IPS-18a (cell line): ENCODE measurements at regions not wholly inside any gene's neighbourhood (a gene's known extent, or its start where the extent isn't known, plus 50 kb on each side); places are given as distances from the start of the nearest gene placed in this dataset.

Experiments
- H3K27ac ChIP-seq: one replicate; pipeline ENCODE4 v1.5.1; 2013; ENCODE audit warnings: low read length
- H3K27me3 ChIP-seq: one replicate; pipeline ENCODE4 v1.6.1; 2013; ENCODE audit warnings: mild to moderate bottlenecking, low read length; ENCODE audit not compliant: control insufficient read depth, insufficient read depth
- H3K36me3 ChIP-seq: one replicate; pipeline ENCODE4 v1.6.1; 2013; ENCODE audit warnings: low read depth, low read length; ENCODE audit not compliant: control insufficient read depth
- H3K4me1 ChIP-seq: one replicate; pipeline ENCODE4 v1.6.1; 2013; ENCODE audit warnings: low read depth, low read length; ENCODE audit not compliant: control insufficient read depth
- H3K4me3 ChIP-seq: one replicate; pipeline ENCODE4 v1.5.1; 2013; ENCODE audit warnings: low read length
- H3K9ac ChIP-seq: one replicate; pipeline ENCODE4 v1.6.1; 2013; ENCODE audit warnings: mild to moderate bottlenecking, low read length, moderate library complexity
- H3K9me3 ChIP-seq: one replicate; pipeline ENCODE4 v1.6.1; 2013; ENCODE audit warnings: low read depth, low read length; ENCODE audit not compliant: control insufficient read depth

DNA sequence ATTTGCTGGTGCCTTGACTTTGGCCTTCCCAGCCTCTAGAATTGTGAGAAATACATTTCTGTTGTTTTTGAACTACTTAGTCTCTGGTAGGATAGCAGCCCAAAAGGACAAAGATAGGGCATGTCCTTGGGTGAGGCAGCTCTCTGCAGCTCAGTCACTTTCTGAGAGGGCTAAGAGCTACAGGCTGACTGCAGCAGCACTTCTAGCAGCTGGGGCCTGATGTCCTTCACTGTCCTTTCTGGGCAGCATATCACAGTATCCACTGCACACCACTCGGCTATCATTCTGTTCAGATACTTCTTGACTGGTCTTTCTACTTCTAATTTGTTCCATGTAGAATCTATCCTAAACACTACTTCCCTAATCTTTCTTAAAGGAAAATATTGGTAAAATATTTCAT lies 68.5 kb upstream of the CLDN10 start:
- Histone ChIP-seq H3K27me3 (no peaks in the 10 kb centered on the region), H3K4me1 (no peaks in the 10 kb centered on the region), H3K9me3 (no peaks in the 10 kb centered on the region), H3K4me3 (no peak overlapping the region), H3K36me3 (no peaks in the 10 kb centered on the region), H3K27ac (no peak overlapping the region), H3K9ac (no peak overlapping the region)

DNA sequence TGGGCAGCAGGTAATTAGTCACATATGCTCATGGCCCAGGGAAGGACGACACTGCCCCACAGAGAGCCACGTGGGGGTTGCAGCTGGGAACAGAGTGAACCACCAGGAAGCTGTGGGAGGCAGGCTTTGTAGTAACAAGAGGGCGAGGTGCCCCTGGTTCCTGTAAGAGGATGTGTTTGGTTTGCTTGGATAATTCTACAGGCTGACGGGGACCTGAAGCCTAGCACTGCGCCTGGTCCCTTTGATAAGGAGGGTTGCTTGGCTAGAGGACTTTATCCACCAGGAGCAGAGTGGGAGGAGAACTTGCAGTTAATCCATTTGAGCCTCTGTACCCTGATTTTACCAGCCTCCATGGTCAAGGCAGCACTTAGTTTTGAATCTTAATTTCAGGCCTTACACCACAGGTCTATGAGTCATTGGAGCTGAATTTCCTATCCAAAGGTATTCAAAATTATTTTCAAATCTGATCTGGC lies 67.4 kb upstream of the CLDN10 start:
- Histone ChIP-seq H3K4me1 (no peaks in the 10 kb centered on the region), H3K4me3 (no peak overlapping the region), H3K27ac (no peak overlapping the region), H3K9me3 (no peaks in the 10 kb centered on the region), H3K36me3 (no peaks in the 10 kb centered on the region), H3K27me3 (no peaks in the 10 kb centered on the region), H3K9ac (no peak overlapping the region)

DNA sequence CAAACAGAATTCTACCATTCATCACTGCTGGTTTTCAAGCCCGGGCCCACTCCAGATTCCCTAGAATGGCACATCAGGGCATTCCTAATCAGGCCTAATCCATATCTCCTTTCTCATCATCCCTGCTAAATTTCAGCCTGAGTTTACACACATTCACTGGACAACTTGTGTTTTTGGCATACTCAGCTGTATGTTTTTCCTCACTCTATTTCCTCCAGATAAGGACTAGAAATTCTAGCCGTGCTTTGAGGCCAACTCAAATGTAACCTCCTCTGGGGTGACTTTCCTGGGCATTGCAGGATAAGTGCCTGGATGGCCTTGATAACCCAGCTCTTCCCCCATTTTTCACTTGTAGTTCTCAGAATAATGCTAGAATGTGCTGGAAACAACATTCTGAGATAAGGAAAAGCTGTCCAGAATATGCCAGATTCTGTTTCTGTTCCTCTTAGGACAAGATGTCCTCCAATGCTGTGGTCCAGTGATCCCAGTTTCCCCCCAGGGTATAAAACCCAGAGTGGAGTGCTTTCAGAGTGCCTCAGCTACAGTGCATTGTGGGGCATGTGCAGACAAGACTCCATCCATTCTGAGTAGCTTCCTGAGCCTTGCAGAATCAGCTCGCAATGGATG lies 66.9 kb upstream of the CLDN10 start:
- H3K27ac ChIP-seq, result no peak overlapping the region
- H3K4me1 ChIP-seq, result no peaks in the 10 kb centered on the region
- no peaks in the 10 kb centered on the region for H3K9me3 ChIP-seq
- no peaks in the 10 kb centered on the region for H3K36me3 ChIP-seq
- no peak overlapping the region for H3K9ac ChIP-seq
- H3K27me3 ChIP-seq, result no peaks in the 10 kb centered on the region
- no peak overlapping the region for H3K4me3 ChIP-seq

DNA sequence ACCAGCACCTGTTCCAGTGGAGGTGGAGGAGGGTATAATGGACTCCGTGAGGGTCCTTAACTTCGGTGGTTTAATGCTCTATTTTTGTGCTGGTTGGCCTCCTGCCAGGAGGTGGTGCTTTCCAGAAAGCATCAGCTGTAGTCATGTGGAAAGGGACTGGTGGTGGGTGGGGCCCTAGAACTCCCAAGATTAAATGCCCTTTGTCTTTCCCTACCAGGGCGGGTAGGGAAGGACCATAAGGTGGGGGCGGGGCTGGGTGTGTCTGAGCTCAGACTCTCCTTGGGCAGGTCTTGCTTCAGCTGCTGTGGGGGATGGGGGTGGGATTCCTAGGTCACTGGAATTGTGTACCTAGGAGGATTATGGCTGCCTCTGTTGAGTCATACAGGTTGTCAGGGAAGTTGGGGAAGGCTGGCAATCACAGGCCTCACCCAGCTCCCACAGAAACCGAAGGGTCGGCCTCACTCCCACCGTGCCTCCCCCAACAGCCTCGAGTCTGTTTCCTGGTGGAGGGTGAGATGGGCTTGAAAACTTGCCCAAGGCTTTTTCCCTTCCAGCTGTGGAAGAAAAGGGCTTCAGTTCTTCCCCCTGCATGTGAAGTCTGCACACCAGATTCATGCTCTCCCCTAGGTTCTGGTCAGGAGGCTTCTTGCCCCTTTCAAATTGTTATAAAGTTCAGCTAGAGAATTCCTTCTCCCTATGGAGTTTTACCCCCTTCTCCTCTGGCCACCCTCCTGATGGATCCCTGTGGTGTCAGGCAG lies 60.3 kb upstream of the CLDN10 start:
- Histone ChIP-seq H3K27me3 (no peaks in the 10 kb centered on the region), H3K36me3 (no peaks in the 10 kb centered on the region), H3K9ac (no peak overlapping the region), H3K27ac (no peak overlapping the region), H3K4me1 (no peaks in the 10 kb centered on the region), H3K4me3 (no peak overlapping the region), H3K9me3 (no peaks in the 10 kb centered on the region)

DNA sequence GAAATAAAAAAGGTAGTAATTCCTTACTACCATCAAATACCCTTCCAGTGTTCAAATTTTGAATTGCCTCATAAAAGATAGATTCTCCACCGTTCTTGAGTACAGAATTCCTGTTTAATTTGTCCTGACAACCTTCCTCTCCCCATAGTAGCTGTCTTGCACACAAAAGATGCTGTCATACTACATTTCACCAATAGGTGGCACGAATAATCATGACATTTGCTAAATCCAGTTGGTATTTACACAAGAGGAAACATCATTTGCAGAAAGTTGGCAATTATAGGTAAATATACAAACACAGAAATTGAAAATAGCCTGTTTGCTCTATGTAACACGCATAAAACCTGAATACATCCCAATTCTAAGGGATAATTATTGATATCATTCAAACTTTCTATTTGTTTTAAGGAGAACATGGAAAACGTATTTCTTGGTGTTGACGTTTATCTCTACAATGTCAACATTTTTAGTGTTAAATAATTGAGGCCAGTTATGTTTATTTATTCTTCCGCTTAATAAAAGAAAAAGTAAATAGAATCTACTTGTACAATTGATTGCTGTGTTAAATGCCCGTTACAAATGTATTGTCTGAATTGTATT lies 58.3 kb upstream of the CLDN10 start:
- no peaks in the 10 kb centered on the region for H3K27me3 ChIP-seq
- H3K27ac ChIP-seq, result no peak overlapping the region
- H3K9ac ChIP-seq, result no peak overlapping the region
- H3K4me1 ChIP-seq, result no peaks in the 10 kb centered on the region
- no peak overlapping the region for H3K4me3 ChIP-seq
- H3K9me3 ChIP-seq, result no peaks in the 10 kb centered on the region
- H3K36me3 ChIP-seq, result no peaks in the 10 kb centered on the region

DNA sequence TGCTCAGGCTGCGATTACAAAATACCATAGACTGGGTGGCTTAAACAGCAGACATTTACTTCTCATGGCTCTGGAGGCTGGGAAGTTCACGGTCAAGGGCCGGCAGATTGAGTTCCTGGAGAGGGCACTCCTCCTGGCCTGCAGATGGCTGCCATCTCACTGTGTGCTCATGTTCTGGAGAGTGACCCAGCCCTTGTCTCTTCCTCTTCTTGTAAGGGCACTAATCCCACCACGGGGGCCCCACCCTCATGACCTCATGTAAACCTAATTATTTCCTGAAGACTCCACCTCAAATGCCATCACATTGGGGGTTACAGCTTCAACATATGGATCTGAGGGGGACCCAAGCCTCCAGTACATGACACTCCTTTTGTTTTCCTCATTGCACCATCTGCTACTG lies 56.0 kb upstream of the CLDN10 start:
- no peaks in the 10 kb centered on the region for H3K9me3 ChIP-seq
- peaks cover 6% of the 10 kb centered on the region for H3K4me1 ChIP-seq
- H3K36me3 ChIP-seq, result no peaks in the 10 kb centered on the region
- no peak overlapping the region for H3K4me3 ChIP-seq
- H3K27ac ChIP-seq, result no peak overlapping the region
- no peaks in the 10 kb centered on the region for H3K27me3 ChIP-seq
- no peak overlapping the region for H3K9ac ChIP-seq

DNA sequence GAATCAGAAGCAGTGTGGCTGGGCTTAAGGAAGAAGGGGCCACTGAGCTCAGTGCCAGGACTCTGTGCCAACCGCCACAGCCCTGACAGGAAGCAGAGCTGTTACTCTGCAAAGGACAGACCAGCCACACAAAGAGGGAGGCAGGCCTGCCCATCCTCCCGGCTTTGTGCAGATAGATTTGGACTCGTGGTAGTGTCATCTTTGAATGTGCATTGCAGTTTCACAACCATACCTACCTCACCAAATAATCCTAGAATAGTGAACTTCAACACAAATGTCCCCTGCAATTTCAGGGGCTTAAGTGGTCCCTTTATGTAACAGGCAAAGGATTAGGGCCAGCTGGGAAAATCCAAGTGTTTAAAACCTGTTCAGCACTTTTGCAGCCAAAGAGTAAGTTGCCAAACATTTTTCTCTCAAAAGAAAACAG lies 55.1 kb upstream of the CLDN10 start:
- Histone ChIP-seq H3K27ac (no peak overlapping the region), H3K27me3 (no peaks in the 10 kb centered on the region), H3K9me3 (no peaks in the 10 kb centered on the region), H3K9ac (no peak overlapping the region), H3K4me1 (peaks cover 6% of the 10 kb centered on the region), H3K36me3 (no peaks in the 10 kb centered on the region), H3K4me3 (no peak overlapping the region)

DNA sequence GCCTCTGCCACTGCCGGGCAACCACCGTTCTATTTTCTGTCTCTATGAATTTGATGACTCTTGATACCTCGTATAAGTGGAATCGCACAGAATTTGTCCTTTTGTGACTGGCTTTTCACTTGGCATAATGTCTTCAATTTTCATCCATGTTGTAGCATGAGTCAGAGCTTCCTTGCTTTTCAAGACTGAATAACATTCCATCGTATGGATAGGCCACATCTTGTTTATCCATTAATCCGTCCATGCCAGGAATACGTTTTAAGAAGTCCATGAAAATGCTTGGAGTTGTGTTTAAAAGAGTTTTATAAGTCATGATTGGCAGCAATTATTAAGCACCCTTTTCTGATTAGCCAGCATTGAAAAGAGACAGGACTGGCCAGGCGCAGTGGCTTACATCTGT lies 53.6 kb upstream of the CLDN10 start:
- H3K36me3 ChIP-seq, result no peaks in the 10 kb centered on the region
- H3K27me3 ChIP-seq, result no peaks in the 10 kb centered on the region
- H3K4me1 ChIP-seq, result peaks cover 6% of the 10 kb centered on the region
- no peak overlapping the region for H3K27ac ChIP-seq
- H3K9me3 ChIP-seq, result no peaks in the 10 kb centered on the region
- no peak overlapping the region for H3K9ac ChIP-seq
- H3K4me3 ChIP-seq, result no peak overlapping the region

DNA sequence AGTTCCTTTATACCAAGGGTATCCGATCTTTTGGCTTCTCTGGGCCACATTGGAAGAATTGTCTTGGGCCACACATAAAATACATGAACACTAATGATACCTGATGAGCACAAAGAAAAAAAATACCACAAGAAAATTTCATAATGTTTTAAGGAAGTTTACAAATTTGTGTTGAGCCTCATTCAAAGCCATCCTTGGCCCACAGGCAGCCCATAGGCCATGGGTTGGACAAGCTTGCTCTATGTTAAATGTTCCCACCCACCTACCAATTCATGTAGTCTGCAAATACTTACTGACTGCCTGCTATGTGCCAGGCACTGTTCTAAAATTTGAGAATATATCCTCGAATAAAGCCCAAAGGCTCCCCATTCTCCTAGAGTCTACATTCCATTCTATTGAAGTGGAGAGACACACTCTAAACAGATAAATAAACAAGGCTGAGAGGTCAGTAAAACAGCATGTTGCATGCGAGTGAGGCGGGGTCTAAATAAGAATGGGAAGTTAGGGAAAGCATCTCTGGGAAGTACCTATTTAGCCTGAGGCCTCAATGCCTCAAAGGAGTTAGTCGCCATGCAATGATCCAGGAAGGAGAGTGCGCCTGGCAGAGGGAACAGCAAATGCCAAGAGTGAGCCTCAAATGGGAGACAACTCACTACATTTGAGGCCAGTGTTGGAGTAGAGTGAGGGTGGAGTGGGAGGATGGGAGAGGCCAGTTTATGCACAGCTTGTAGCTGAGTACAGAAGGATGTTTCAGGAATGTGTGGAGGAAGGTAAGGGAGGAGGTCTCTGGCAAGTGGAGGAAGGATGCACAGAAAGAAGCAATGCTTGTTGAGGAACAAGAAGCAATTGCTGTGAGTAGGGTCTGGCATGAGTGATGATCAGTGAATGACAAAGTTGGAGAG lies 52.5 kb upstream of the CLDN10 start:
- H3K27me3 ChIP-seq, result no peaks in the 10 kb centered on the region
- no peaks in the 10 kb centered on the region for H3K9me3 ChIP-seq
- H3K4me1 ChIP-seq, result peaks cover 10% of the 10 kb centered on the region
- no peak overlapping the region for H3K9ac ChIP-seq
- no peak overlapping the region for H3K27ac ChIP-seq
- H3K36me3 ChIP-seq, result no peaks in the 10 kb centered on the region
- no peak overlapping the region for H3K4me3 ChIP-seq

DNA sequence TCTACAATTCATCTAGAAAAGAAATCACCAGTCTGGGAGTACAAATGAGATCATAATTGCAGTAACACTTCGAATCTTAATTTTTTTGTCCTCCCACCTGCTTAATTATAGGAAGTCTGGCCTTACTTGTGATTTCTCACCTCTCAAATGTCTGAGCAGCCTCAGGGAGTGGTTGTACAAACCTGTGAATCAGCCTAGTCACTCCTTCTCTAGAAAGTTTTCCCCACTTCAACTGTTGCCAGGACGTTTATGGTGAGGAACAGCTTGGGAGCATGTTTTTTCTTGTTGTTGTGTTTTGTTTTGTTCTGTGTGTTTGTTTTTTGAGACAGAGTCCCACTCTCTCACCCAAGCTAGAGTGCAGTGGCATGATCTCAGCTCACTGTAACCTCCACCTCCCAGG lies 50.3 kb upstream of the CLDN10 start:
- Histone ChIP-seq H3K27me3 (no peaks in the 10 kb centered on the region), H3K36me3 (no peaks in the 10 kb centered on the region), H3K27ac (no peak overlapping the region), H3K9me3 (no peaks in the 10 kb centered on the region), H3K9ac (no peak overlapping the region), H3K4me3 (no peak overlapping the region), H3K4me1 (peaks cover 14% of the 10 kb centered on the region)
